ENCODE measurements at regions not wholly inside any gene's neighbourhood (a gene's known extent, or its start where the extent isn't known, plus 50 kb on each side); places are given as distances from the start of the nearest gene placed in this dataset.

GRCh38 chr4:78703079-78703478 lies 73.1 kb upstream of the BMP2K start:
- no peak for DNase-seq (ENCODE audit: low read depth)
- TF ChIP-seq CTCF (IDR thresholded peaks at IDR 0.05; ENCODE audit: low read depth, low read length, missing control alignments), result no peak
- no peak overlapping the region for H3K4me3 ChIP-seq (ENCODE audit: low read depth, low read length)

GRCh38 chr4:78704317-78704716 lies 71.8 kb upstream of the BMP2K start:
- TF ChIP-seq CTCF (IDR thresholded peaks at IDR 0.05; ENCODE audit: low read depth, low read length, missing control alignments), result no peak
- no peak overlapping the region for H3K4me3 ChIP-seq (ENCODE audit: low read depth, low read length)
- DNase-seq (ENCODE audit: low read depth), result no peak

DNA sequence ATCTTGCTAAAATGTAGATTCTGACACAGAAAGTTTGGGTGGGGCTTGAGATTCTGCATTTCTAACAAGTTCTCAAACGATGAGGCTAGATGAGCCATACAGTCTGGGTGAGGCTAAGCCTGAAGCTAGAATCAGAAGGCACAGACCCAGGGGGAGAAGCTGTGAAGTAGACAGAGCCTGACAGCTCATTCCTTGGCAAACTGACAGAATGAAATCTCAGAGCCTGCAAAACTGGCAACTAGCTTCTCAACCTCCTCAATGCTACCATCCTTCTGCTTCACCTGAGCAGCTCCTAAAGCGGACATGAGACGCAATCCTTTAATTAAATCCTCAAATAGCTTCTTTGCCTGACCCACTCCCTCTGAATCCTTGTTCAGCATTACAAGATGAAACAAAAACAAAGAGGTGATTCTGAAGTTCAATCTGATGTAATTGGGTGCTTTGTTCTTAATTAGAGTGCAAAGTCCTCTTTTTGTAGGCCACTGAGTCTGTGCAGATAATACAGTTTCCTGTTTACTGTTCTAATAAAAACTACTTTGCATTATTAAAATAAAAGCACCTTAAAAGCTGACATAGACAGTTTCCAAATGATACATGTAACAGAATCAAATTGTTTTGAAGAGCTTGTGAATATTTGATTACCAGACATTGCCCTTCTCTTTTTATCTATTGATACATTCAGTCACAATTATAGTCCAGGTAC lies 71.0 kb upstream of the BMP2K start:
- TF ChIP-seq CTCF (IDR thresholded peaks at IDR 0.05; ENCODE audit: low read depth, low read length, missing control alignments), result no peak
- no peak for DNase-seq (ENCODE audit: low read depth)

GRCh38 chr4:78706302-78706701 lies 69.8 kb upstream of the BMP2K start:
- no peak for TF ChIP-seq CTCF (IDR thresholded peaks at IDR 0.05; ENCODE audit: low read depth, low read length, missing control alignments)
- no peak overlapping the region for H3K4me3 ChIP-seq (ENCODE audit: low read depth, low read length)
- no peak for DNase-seq (ENCODE audit: low read depth)

More for the DNA sequence above, 71.0 kb upstream of the BMP2K start:
- H3K4me3 ChIP-seq (ENCODE audit: low read depth, low read length), result no peak overlapping the region

DNA sequence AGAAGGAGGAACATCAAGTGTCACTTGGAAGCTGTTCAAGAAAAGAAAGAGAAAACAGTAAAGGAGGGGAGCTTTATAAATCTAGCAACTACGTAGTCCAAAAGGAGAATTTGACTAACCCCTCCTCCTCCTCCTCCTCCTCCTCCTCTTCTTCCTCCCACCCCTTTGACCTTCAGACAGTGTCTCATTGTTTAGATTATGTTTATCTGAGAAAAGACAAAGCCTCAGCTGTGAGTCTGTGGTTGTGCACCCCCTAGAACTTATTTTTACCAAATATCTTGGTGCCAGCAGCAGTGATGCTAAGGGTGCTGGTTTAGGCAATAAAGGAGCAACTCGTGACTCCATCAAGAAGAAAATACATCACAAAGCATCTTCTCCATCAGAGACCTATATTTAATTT lies 68.9 kb upstream of the BMP2K start:
- no peak for DNase-seq (ENCODE audit: low read depth)
- no peak for TF ChIP-seq CTCF (IDR thresholded peaks at IDR 0.05; ENCODE audit: low read depth, low read length, missing control alignments)
- H3K4me3 ChIP-seq (ENCODE audit: low read depth, low read length), result peak overlapping the region; percentile 21

DNA sequence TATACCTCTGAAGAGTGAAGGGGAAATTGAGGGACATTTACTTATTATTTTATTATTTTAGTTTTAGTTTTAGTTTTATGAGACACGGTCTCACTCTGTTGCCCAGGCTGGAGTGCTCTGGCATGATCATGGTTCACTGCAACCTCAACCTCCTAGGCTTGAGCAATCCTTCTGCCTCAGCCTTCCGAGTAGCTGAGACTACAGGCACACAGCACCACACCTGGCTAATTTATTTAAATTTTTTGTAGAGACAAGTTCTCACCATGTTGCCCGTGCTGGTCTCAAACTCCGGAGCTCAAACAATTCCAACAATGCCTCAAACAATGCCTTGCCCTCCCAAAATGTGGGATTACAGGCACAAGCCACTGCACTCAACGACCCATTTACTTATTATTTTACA lies 68.4 kb upstream of the BMP2K start:
- H3K4me3 ChIP-seq (ENCODE audit: low read depth, low read length), result no peak overlapping the region; the same call in 1 of the 2 replicates
- TF ChIP-seq CTCF (IDR thresholded peaks at IDR 0.05; ENCODE audit: low read depth, low read length, missing control alignments), result no peak
- DNase-seq (ENCODE audit: low read depth), result no peak

DNA sequence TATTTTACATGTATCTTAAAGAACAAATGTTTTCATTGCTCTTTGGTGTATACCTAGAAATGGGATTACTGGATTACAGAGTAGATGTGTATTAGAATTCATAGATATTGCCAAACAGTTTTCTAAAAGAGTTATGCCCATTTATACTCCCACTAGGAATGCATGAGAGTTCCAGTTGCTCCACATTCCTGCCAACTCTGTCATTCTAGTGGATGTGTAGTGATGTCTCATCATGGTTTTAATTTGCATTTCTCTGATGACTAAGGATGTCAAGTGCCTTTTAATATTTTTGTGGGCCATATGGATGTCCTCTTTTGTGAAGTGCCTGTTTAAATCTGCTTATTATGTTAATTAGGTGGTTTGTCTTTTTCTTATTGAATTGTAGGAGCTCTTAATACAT lies 65.6 kb upstream of the BMP2K start:
- DNase-seq (ENCODE audit: low read depth), result no peak
- no peak overlapping the region for H3K4me3 ChIP-seq (ENCODE audit: low read depth, low read length)
- TF ChIP-seq CTCF (IDR thresholded peaks at IDR 0.05; ENCODE audit: low read depth, low read length, missing control alignments), result no peak

Measured in GM12864 (cell line).